Astrocyte (in vitro differentiated cells and primary cell): ENCODE measurements at regions not wholly inside any gene's neighbourhood (a gene's known extent, or its start where the extent isn't known, plus 50 kb on each side); places are given as distances from the start of the nearest gene placed in this dataset.

Experiments
- EZH2 ChIP-seq: IDR thresholded peaks from 2 replicates; pipeline ENCODE4 v1.6.1; 2012; ENCODE audit warnings: mild to moderate bottlenecking, low read length, inconsistent platforms; ENCODE audit not compliant: insufficient read depth
- TF ChIP-seq, protein P1 (sequence below): IDR thresholded peaks from 2 replicates; pipeline ENCODE4 v1.5.1; 2011; ENCODE audit warnings: low read depth, mild to moderate bottlenecking, inconsistent platforms, low read length, moderate library complexity; ENCODE audit not compliant: insufficient read depth

DNA sequence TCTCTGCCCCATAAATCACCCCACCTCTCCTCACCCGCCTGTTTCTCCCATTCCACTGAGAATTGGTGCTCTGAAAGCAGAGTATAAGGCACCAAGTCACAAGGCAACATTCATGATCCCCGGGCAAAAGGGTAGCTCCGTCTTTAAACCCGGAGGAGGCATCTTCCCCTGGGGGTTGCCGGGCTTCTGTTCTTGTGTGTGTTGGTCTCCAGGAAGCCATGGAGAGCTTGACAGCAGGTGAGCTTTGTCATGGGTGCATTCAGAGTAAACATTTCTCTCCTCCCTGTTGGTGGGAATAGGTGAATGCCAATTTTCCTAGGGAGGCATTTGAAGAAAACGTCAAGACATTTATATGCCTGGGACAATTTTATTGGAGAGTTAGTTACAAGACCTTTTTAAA, 275.5 kb upstream of the USP9Y start:
- TF ChIP-seq, protein P1, sequence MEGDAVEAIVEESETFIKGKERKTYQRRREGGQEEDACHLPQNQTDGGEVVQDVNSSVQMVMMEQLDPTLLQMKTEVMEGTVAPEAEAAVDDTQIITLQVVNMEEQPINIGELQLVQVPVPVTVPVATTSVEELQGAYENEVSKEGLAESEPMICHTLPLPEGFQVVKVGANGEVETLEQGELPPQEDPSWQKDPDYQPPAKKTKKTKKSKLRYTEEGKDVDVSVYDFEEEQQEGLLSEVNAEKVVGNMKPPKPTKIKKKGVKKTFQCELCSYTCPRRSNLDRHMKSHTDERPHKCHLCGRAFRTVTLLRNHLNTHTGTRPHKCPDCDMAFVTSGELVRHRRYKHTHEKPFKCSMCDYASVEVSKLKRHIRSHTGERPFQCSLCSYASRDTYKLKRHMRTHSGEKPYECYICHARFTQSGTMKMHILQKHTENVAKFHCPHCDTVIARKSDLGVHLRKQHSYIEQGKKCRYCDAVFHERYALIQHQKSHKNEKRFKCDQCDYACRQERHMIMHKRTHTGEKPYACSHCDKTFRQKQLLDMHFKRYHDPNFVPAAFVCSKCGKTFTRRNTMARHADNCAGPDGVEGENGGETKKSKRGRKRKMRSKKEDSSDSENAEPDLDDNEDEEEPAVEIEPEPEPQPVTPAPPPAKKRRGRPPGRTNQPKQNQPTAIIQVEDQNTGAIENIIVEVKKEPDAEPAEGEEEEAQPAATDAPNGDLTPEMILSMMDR, result no peak
- TF ChIP-seq EZH2, result no peak
